Esophagus squamous epithelium (tissue), 5 donors: ENCODE measurements at regions not wholly inside any gene's neighbourhood (a gene's known extent, or its start where the extent isn't known, plus 50 kb on each side); places are given as distances from the start of the nearest gene placed in this dataset.

Experiments used
- DNase-seq: peaks from one replicate; lab custom pipeline; 2025; lab: John Stamatoyannopoulos, UW
- H3K27ac ChIP-seq, 4 donors: fragments of 200-600 bp; sonication (generic); one replicate each; pipeline ENCODE4 v1.5.1; 2016 to 2019; ENCODE audit warnings: mild to moderate bottlenecking in 1 of 4
- H3K27me3 ChIP-seq, 4 donors: fragments of 200-600 bp; sonication (generic); 1 replicate in 3 of 4; 2 replicates in 1 of 4; pipeline versions ENCODE4 v1.5.1 to v1.6.0; 2017 to 2021; ENCODE audit warnings: antibody characterized with exemption in 1 of 4
- H3K36me3 ChIP-seq, 3 donors: fragments of 200-600 bp; sonication (generic); one replicate each; pipeline ENCODE4 v1.5.1; 2016 to 2019
- H3K4me1 ChIP-seq, 3 donors: fragments of 200-600 bp; sonication (generic); one replicate each; pipeline ENCODE4 v1.5.1; 2017 to 2019
- H3K4me3 ChIP-seq, 4 donors: fragments of 200-600 bp; sonication (generic); 1 replicate in 3 of 4; 2 replicates in 1 of 4; pipeline ENCODE4 v1.5.1; 2016 to 2019; ENCODE audit warnings: mild to moderate bottlenecking in 2 of 4, moderate library complexity in 1 of 4
- H3K9me3 ChIP-seq, 3 donors: fragments of 200-600 bp; sonication (generic); one replicate each; pipeline ENCODE4 v1.5.1; 2016 to 2019
- CTCF ChIP-seq, 6 experiments: fragments of 450-650 bp in 4 of 6; fragments of 200-600 bp in 2 of 6; sonication (generic) in 2 of 6; IDR thresholded peaks; one replicate each; pipeline ENCODE4 v1.5.1; 2016 to 2019; ENCODE audit warnings: antibody characterized with exemption in 6 of 6, mild to moderate bottlenecking in 4 of 6, moderate library complexity in 4 of 6
- POLR2A ChIP-seq, 4 donors: fragments of 450-650 bp; IDR thresholded peaks; one replicate each; pipeline ENCODE4 v1.6.1; 2017; ENCODE audit warnings: antibody characterized with exemption in 4 of 4, mild to moderate bottlenecking in 4 of 4, moderate library complexity in 3 of 4
- WGBS, 2 donors: methylation state at CpG; one replicate each; pipeline ENCODE4 v1.1.5; 2018; 5-methylcytosine and 5-hydroxymethylcytosine counted together
- intact Hi-C: fragments of 100-400 bp; cut with DNase I; formaldehyde crosslinking; loops from one replicate; pipeline ENCODE4 v1.15.0; 2022
- donor health status: DM: yes; HTN: yes; CAD: no.

GRCh38 chr18:4831791-4832375 is 365.2 kb downstream of the AKAIN1 start:
- Histone ChIP-seq H3K27me3 (no peaks in the 10 kb centered on the region), H3K4me3 (no peak overlapping the region), H3K9me3 (no peaks in the 10 kb centered on the region), H3K36me3 (no peaks in the 10 kb centered on the region), H3K27ac (no peak overlapping the region), H3K4me1 (no peaks in the 10 kb centered on the region)
- TF ChIP-seq CTCF (IDR thresholded peaks at IDR 0.05): no peak
- TF ChIP-seq POLR2A (IDR thresholded peaks at IDR 0.05): no peak
- WGBS, 2 donors: 31 to 43% methylated on average over 5 of the region's 5 CpGs
- intact Hi-C loops: no loop called here
- DNase-seq: no peak

- Histone ChIP-seq H3K9me3 (no peaks in the 10 kb centered on the region), H3K27ac (no peak overlapping the region), H3K4me1 (no peaks in the 10 kb centered on the region), H3K36me3 (no peaks in the 10 kb centered on the region), H3K4me3 (no peak overlapping the region), H3K27me3 (no peaks in the 10 kb centered on the region)
- intact Hi-C loops: no loop called here
- 33 to 46% methylated on average over 2 of the region's 2 CpGs for WGBS, 2 donors
- TF ChIP-seq CTCF (IDR thresholded peaks at IDR 0.05): no peak
- no peak for TF ChIP-seq POLR2A (IDR thresholded peaks at IDR 0.05)
- no peak for DNase-seq
Observed at GRCh38 chr18:4831127-4831526, 365.9 kb downstream of the AKAIN1 start.

GRCh38 chr18:4823091-4823490 is 368.0 kb upstream of the DLGAP1 start:
- Histone ChIP-seq H3K4me3 (no peak overlapping the region), H3K27ac (no peak overlapping the region), H3K36me3 (no peaks in the 10 kb centered on the region), H3K9me3 (no peaks in the 10 kb centered on the region), H3K4me1 (no peaks in the 10 kb centered on the region), H3K27me3 (no peaks in the 10 kb centered on the region)
- 72 to 86% methylated on average over 3 of the region's 3 CpGs for WGBS, 2 donors
- no peak for DNase-seq
- intact Hi-C loops: no loop called here
- no peak for TF ChIP-seq CTCF (IDR thresholded peaks at IDR 0.05)
- TF ChIP-seq POLR2A (IDR thresholded peaks at IDR 0.05): no peak

GRCh38 chr18:4821801-4822200 is 366.7 kb upstream of the DLGAP1 start:
- H3K36me3 ChIP-seq: no peaks in the 10 kb centered on the region
- H3K4me1 ChIP-seq: no peaks in the 10 kb centered on the region
- intact Hi-C loops: no loop called here
- DNase-seq: no peak
- 40 to 69% methylated on average over 2 of the region's 2 CpGs for WGBS, 2 donors
- no peaks in the 10 kb centered on the region for H3K27me3 ChIP-seq
- no peaks in the 10 kb centered on the region for H3K9me3 ChIP-seq
- no peak overlapping the region for H3K27ac ChIP-seq
- no peak overlapping the region for H3K4me3 ChIP-seq
- TF ChIP-seq CTCF (IDR thresholded peaks at IDR 0.05) (no peak), POLR2A (IDR thresholded peaks at IDR 0.05) (no peak)

- no peak for DNase-seq
- TF ChIP-seq POLR2A (IDR thresholded peaks at IDR 0.05) (no peak), CTCF (IDR thresholded peaks at IDR 0.05) (no peak)
- Histone ChIP-seq H3K27me3 (no peaks in the 10 kb centered on the region), H3K4me3 (no peak overlapping the region), H3K36me3 (no peaks in the 10 kb centered on the region), H3K9me3 (no peaks in the 10 kb centered on the region), H3K27ac (no peak overlapping the region), H3K4me1 (no peaks in the 10 kb centered on the region)
- intact Hi-C loops: no loop called here
- WGBS, 2 donors: 60 to 86% methylated on average over 1 of the region's 1 CpG
Observed at GRCh38 chr18:4817665-4818064, 362.6 kb upstream of the DLGAP1 start.
